Stimulated activated CD4-positive, alpha-beta T cell treated with anti-CD3 and anti-CD28 coated beads, Interleukin-2, amount 100 ng/mL, for 24 hours (primary cell): ENCODE measurements at regions not wholly inside any gene's neighbourhood (a gene's known extent, or its start where the extent isn't known, plus 50 kb on each side); places are given as distances from the start of the nearest gene placed in this dataset.

Experiments
- DNase-seq, 2 donors: peaks; one replicate each; pipeline ENCODE4 v3.0.0-alpha.2; 2020

DNA sequence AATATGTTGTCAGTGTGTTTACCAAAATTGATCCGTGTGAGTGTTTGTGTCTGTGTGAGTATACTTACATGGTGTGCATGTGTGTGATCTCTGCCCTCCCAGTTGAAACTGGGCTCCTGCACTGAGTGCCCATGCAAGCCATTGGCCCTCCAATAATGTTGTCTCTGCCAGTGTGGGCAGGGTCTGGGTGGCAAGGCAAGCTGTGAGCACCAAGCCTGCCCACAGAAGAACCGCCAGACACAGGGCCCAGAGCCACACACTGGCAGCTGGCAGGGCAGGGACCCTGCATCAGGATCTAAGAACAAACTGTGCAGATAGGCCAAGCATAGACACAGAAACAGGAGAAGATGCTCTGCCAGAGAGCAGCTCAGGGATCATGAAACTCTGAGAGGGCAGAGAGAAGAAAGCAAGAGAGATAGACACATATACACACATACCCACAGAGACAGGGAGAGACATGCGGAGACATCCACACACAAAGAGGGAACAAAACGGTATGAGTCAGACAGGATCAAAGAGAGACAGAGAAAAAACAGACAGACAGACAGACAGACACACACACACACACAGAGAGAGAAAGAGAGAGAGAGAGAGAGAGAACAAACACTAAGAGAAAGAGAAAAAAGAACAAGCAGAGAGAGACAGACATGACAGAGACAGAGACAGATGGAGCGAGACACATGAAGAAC is 555.0 kb downstream of the MID1IP1 start:
- DNase-seq = no peak

- no peak for DNase-seq
These were observed 558.8 kb downstream of the MID1IP1 start for GRCh38 chrX:39360101-39360500.

GRCh38 chrX:39361736-39362135 is 560.5 kb downstream of the MID1IP1 start:
- no peak for DNase-seq

- DNase-seq = no peak
These were observed 566.2 kb downstream of the MID1IP1 start for GRCh38 chrX:39367416-39367815.

- no peak for DNase-seq
These were observed 570.9 kb downstream of the MID1IP1 start for GRCh38 chrX:39372115-39372514.

- no peak for DNase-seq
These were observed 575.9 kb downstream of the MID1IP1 start for GRCh38 chrX:39377157-39377556.

DNA sequence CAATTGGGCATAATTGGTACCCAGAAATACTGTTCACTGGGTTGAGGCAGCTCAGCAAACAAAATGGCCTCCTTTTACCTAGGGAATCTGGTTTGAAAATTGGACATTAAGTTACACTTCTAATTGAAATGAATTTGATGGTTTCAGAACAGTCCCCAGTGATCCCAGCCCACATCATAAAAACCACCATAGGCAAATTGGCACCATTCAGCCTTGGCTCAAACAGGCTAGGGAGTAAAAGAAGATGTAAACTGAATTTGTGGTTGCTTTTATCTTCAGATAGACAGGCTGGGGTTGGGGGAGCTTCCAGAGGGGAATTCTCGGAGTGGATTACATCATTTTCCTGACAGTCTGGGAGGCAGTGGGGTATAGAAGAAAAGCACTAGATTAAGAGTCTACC is 576.5 kb downstream of the MID1IP1 start:
- DNase-seq = no peak

DNA sequence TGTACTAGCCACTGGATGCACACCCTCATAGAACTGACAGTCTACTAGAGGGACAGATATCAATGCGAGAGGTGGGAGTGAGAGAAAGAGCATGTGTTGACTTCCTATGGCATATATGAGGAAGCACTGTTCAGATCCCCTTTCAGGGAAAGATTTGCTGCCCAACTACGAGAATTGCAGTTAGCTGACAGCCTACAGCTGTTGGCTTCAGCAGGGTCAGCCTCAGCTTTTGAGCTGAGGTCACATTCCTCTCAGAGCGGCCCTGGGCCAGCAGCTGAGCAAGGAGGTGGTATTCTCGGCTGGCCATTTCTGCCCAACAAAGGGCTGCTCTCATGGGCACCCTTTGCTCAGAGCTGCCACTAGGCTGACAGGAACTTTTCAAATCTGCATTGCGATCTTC is 580.2 kb downstream of the MID1IP1 start:
- DNase-seq = no peak

DNA sequence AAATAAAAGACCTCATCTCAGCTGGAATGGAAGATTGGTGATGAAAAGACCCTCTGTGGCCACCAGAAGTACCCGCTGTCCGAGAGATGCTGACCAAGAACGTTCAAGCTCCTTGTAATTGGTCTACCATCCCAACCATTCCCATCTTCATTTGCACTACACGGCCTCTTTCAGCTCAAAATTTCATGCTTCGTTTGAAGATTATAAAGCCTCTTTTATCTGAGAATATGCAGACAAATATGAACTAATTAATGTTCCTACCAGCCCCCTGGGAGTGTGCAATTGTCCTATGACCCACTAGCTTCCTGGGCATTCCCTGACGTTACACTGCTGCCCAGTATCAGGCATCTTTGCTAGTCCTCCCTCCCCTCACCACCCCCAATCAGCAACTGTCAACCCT is 583.7 kb downstream of the MID1IP1 start:
- no peak for DNase-seq

DNA sequence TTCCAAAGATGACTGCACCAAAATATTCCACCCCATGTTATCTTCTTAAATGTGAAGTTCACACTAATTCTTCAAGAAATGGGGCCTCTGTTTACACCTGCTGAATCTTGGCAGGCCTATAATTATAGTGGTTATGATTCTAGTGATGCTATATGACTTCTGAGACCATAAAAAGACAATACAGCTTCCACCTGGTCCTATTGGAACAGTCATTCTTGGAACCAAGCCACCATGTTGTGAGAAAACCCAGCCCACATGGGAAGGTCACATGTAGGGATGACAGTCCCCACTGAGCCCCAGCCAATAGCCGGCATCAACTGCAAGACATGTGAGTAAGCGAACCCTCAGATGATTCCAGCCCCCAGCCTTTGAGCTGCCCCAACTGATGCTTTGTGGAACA is 587.5 kb downstream of the MID1IP1 start:
- DNase-seq = no peak

- DNase-seq = no peak
These were observed 595.2 kb downstream of the MID1IP1 start for GRCh38 chrX:39396358-39396995.

DNA sequence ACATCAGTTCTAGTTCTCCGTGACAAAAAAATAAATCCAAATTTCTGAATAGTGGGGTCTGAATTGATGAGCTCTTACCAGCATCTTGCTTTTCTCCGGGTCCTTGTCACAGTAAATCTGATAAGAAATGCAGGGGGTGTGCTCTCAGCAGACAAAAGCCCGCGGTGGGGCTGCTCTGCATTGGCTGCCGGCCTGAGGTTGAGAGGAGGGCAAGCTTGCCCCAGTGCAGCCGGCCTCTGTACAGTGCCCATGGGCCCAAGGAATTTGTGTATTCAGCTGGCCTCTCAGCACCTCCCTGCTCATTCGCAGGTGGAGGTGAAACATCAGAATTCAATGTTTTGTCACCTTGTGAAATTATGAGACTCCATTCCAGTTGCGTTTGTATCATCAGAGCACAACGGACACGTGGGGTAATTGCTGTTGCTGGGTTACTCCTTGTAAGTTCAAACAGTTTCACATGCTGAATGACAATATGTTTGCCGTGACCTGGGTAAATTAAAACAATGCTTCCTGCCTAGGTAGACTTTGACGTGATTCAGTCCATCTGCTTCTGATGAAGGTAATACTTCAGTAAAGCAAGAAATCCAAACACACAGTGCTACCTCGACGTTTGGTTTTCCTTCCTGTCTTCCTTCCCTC is 596.4 kb downstream of the MID1IP1 start:
- DNase-seq = no peak

- DNase-seq = no peak
These were observed 597.1 kb downstream of the MID1IP1 start for GRCh38 chrX:39398215-39398962.

DNA sequence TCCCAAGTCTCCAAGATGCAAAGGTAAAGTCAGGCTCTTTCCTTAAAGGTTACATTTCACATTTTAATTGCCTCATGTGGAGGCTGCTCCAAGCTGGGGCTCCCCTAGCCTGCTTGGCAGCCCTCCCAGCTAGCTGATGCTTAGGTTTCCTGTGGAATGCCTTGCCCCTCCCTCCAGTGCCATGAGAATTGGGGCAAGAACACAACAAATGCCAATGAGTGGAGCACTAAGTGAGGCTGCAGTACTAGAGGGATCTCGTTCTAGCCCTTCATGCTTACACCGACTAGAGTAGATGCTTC is 597.7 kb downstream of the MID1IP1 start:
- DNase-seq = no peak

DNA sequence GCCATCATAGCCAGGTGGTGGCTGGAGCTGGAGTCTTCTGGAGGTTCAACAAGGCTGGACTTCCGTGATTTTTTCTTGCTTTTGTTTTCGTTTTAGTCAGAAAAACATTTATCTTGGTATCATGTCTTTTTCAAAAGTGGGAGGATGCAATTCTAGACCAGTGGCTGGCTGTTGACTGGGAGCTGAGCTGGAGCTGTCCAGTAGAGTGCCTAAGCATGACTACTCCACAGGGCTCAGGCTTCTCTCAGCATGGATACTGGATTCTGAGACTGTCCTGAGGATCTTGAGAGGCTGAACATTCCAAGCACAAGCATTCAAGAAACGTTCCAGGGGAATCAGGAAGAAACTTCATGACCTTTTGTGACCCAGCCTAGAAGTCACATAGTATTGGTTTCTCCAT is 598.1 kb downstream of the MID1IP1 start:
- no peak for DNase-seq

GRCh38 chrX:39401483-39402110 is 600.3 kb downstream of the MID1IP1 start:
- no peak for DNase-seq

DNA sequence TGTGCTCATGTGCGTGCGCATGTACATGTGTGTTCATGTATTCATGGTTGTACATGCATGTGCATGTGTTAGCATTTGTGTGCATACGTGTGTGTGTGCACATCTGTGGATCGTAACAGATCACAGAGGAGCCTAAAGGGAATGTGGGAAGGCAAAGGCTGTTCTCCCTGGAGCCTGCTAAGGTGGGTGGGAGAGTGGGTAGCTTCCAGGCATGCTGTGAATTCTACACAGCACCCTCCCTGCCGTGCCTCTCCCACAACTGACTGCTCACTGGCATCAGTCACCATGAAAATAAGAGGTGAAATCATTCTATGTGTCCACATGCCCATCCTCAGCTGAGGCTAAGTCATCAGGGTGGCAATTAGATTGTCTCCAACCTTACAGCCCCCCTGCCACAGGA is 600.9 kb downstream of the MID1IP1 start:
- no peak for DNase-seq

DNA sequence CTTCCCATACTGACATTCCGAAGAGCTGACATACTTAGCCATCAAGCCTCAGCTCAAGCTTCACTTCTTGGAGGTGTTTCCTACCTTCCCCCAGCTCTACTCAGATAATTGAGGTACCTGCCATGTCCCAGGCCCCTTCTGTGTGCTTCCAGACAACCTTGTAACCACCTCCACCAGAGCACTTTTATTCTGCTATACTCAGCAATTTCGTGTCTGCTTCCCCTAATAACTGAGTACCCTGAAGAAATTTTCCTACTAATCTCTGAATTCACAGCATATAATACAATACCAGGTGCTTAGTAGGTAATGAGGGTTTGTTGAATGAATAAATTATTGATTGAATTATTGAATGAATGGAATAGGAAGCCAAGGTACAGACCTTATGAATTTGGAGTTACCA is 605.5 kb downstream of the MID1IP1 start:
- DNase-seq = no peak

GRCh38 chrX:39409246-39409917 is 608.1 kb downstream of the MID1IP1 start:
- no peak for DNase-seq

DNA sequence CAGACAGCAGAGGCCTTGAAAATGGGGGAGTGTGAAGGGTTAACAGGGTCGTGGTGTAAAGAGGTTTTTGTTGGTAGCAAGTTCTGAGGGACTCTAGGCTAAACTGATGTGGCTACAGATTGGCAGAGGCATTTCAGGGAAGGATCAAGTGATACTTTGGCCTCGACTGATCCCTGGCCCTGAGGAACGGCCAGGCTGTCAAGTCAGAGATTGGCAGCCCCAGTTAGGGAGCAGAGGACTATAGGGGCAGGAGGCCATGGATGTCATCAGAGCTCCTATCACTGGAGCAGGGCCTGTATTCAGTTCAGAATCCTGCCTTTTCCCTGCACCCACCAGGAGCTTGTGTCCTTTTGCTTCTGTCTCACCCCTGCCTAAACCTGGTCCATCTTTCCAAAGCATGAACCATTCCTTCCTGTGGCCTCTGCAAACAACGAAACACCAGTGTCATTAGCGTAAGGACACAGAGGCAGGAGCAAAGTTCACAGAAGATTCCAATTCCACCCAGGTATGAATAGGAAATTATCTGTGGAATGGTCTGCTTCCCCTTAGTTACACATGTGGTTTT is 613.1 kb downstream of the MID1IP1 start:
- no peak for DNase-seq

- no peak for DNase-seq
These were observed 615.4 kb downstream of the MID1IP1 start for GRCh38 chrX:39416547-39417260.

DNA sequence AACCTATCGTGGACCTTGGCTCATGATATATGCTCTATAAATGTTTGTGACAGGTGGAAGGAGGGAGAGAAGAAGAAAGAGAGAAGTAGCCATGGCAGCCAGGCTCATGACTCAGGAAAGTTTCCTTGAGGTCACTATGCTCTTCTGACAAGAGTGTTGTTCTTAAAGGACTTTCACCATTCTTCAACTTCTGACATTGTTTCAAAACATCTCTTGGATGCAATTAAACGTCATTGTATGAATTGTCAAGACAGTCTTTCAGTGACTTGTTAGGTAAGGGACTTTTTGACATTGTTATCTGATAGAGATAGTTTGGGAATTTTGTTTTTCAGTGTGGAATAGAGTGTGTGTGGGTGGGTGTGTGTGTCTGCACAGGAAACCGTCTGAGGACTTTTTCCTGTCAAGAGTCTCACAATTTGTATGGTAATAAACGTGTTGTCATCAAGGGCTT is 617.0 kb downstream of the MID1IP1 start:
- DNase-seq = no peak
